CD4-positive, alpha-beta T cell treated with Interferon alpha-2 for 1 hour (primary cell): ENCODE measurements at regions not wholly inside any gene's neighbourhood (a gene's known extent, or its start where the extent isn't known, plus 50 kb on each side); places are given as distances from the start of the nearest gene placed in this dataset.

Experiments used
- DNase-seq, 2 donors: peaks; one replicate each; pipeline ENCODE4 v3.0.0-alpha.2; 2020 to 2022

GRCh38 chr15:97861529-97862260 is 98.8 kb upstream of the ARRDC4 start:
- DNase-seq = no peak

DNA sequence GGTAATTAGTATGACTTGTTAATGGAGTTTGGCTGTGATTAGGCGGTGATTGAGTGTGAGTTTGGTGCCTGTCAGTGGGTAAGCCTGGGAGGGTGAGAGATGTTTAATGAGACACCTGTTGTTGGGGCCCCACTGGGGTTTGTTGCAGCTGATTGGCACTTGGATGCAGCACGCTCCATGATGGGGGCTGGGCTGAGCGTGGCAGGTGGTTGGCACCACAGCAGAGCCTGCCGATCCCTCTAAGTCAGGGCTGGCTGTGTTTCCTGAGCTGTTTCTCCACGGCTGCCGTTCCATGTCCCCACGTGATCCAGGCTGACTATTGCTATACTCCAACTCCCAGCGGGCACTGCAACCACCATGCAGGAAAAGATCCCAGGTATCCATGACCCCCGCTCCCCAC is 93.5 kb upstream of the ARRDC4 start:
- DNase-seq = no peak

- no peak for DNase-seq
Measured at GRCh38 chr15:97867870-97868269, 92.6 kb upstream of the ARRDC4 start.

- no peak for DNase-seq
Measured at GRCh38 chr15:97868981-97869380, 91.5 kb upstream of the ARRDC4 start.

GRCh38 chr15:97870771-97871170 is 89.7 kb upstream of the ARRDC4 start:
- DNase-seq = no peak

GRCh38 chr15:97874139-97874538 is 86.4 kb upstream of the ARRDC4 start:
- DNase-seq = no peak

- DNase-seq = no peak
Measured at GRCh38 chr15:97875025-97875512, 85.4 kb upstream of the ARRDC4 start.

DNA sequence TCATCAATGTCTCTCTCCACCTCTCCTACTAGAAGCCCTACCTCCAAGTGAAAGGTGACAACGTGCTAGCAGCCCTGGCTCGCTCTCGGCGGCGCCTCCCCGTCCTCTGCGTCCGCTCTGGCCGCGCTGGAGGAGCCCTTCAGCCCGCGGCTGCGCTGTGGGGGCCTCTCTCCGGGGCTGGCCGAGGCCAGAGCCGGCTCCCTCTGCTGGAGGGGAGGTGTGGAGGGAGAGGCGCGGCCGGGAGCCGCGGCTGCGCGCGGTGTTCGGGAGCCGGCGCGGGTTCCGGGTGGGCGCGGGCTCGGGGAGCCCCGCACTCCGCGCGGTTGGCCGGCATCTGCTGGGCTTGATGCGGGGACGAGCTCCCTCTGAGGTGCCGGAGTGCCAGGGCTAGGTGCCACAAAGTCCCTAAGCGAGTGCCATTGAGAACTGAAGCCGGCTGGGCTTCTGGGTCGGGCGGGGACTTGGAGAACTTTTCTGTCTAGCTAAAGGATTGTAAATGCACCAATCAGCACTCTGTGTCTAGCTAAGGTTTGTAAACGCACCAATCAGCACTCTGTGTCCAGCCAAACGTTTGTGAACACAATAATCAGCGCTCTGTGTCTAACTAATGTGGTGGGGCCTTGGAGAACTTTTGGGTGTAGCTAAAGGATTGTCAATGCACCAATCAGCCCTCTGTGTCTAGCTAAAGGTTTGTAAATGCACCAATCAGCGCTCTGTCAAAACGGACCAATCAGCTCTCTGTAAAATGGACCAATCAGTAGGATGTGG is 84.8 kb upstream of the ARRDC4 start:
- DNase-seq = peak in 1 of 2 donors; percentile 1

GRCh38 chr15:97876281-97876675 is 84.2 kb upstream of the ARRDC4 start:
- DNase-seq = no peak

GRCh38 chr15:97881346-97881965 is 79.0 kb upstream of the ARRDC4 start:
- DNase-seq = no peak

GRCh38 chr15:97884513-97885131 is 75.9 kb upstream of the ARRDC4 start:
- no peak for DNase-seq

- DNase-seq = no peak
Measured at GRCh38 chr15:97890307-97890706, 70.2 kb upstream of the ARRDC4 start.

- no peak for DNase-seq
Measured at GRCh38 chr15:97892167-97892938, 68.2 kb upstream of the ARRDC4 start.

- DNase-seq = no peak
Measured at GRCh38 chr15:97893967-97894366, 66.5 kb upstream of the ARRDC4 start.

DNA sequence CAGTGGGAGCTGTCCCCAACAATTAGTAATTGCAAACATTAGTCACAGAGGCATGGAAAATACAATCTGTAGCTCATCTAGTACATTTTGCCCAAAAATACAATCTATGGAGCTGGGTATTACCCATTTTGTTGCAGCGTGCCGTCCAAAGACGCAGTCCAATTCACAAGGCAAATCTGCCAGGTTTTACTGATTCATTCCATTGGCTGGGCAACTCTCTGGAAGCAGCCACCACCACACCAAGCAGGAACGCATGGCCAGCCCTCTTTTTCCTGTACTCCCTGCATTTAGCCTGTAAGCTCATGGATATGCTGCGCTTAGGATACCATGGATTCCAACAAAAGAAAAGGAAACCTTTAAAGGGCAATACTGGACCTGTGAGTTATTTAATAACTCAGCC is 60.5 kb upstream of the ARRDC4 start:
- no peak for DNase-seq

GRCh38 chr15:97902140-97902780 is 58.2 kb upstream of the ARRDC4 start:
- no peak for DNase-seq

DNA sequence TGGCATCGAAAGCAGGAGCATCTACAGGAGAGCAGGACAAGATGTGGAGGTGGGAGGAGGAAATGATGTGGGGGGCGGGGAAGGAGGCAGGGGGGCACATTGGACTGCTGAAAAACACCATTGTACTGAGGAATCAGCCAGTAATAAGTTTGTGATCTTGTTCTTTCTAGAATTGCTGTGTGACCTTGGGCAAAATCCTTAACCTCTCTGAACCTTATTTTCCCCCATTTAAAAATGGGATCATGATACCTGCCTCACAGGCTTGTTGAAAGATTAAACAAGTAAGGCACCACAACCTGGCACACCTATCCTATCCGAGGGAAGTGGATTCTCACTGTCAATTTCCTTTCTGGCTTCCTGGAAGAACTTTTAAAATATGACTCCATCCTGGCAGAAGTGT is 56.9 kb upstream of the ARRDC4 start:
- DNase-seq = no peak

DNA sequence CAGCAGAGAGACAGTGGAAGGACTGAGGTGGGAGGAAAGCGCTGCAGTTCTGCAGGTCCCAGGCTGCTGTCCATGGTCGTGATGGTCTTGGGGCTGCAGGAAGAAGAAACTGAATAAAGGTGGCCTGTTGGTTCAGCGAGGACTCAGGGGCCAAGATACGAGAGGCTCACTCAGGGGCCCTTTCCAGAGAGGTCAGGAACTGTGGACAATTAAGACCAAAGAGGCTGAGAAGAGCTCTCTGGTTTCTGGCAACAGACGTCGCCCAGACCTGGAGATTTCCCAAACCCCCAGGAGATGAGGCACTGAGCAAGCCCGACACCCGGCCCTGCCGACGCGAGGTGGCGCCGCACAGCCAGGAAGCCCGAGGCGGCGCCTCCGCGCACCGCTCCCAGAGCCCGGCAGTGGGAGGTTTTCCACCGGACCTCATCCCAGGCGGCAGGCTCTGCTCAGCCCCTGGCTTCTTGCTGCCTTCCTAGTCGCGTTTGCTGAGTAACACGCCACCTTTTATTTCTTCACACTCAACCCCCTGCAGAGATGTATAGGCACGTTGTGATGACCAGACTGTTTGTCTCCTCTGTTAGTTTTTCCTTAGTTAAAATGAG is 56.4 kb upstream of the ARRDC4 start:
- DNase-seq = no peak

DNA sequence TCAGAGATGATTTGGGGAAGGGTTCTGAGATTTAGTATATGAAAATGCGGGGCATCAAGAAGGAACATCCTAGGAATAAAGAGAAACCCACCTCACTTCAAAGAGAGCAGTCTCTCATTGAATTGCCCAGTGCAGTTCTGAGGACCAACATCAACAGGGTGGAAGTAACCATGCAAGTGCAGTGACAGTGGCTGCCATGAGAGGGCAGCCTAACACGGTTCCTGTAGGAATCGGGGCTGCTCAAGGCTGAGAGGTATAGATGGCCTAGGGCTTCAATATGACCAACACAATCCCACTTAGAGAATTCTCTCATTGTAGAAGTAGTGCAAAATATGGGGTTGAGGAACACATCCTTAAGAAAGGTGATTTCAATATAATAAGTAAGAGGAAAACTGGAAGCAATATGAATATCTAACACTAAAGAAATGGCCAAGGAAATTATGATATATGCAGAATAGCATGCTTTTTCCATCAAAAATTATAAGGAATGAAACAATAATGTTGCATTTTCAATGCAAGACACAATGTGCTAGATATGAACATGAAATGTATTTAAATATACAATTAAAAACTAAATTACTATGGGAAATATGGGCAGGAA is 51.1 kb upstream of the ARRDC4 start:
- peak; percentile 51 for DNase-seq
